ENCODE measurements at regions not wholly inside any gene's neighbourhood (a gene's known extent, or its start where the extent isn't known, plus 50 kb on each side); places are given as distances from the start of the nearest gene placed in this dataset.

- H3K9me3 ChIP-seq (ENCODE audit: control insufficient read depth, insufficient read depth, low read depth, low read length): no peaks in the 10 kb centered on the region
- no peaks in the 10 kb centered on the region for H3K36me3 ChIP-seq (ENCODE audit: control insufficient read depth, insufficient read depth, low read length)
- H3K9ac ChIP-seq (ENCODE audit: low read length): no peak overlapping the region
- peaks cover 7% of the 10 kb centered on the region for H3K4me1 ChIP-seq (ENCODE audit: control insufficient read depth, insufficient read depth, low read length)
- peak overlapping the region; percentile 56 for H3K4me3 ChIP-seq (ENCODE audit: low read depth, low read length)
- peaks cover 61% of the 10 kb centered on the region for H3K27me3 ChIP-seq (ENCODE audit: control insufficient read depth, insufficient read depth, low read length)
- H3K27ac ChIP-seq (ENCODE audit: low read depth, low read length): no peak overlapping the region
These were observed 61.6 kb downstream of the LSM5 start for GRCh38 chr7:32428546-32428945.

GRCh38 chr7:32427769-32428291 lies 62.4 kb downstream of the LSM5 start:
- no peaks in the 10 kb centered on the region for H3K9me3 ChIP-seq (ENCODE audit: control insufficient read depth, insufficient read depth, low read depth, low read length)
- H3K4me1 ChIP-seq (ENCODE audit: control insufficient read depth, insufficient read depth, low read length): peaks cover 7% of the 10 kb centered on the region
- no peaks in the 10 kb centered on the region for H3K36me3 ChIP-seq (ENCODE audit: control insufficient read depth, insufficient read depth, low read length)
- H3K4me3 ChIP-seq (ENCODE audit: low read depth, low read length): peak overlapping the region; percentile 56
- H3K9ac ChIP-seq (ENCODE audit: low read length): no peak overlapping the region
- peaks cover 64% of the 10 kb centered on the region for H3K27me3 ChIP-seq (ENCODE audit: control insufficient read depth, insufficient read depth, low read length)
- no peak overlapping the region for H3K27ac ChIP-seq (ENCODE audit: low read depth, low read length)

GRCh38 chr7:32416846-32417245 lies 73.3 kb downstream of the LSM5 start:
- Histone ChIP-seq H3K27me3 (ENCODE audit: control insufficient read depth, insufficient read depth, low read length) (0 out of 2 replicates have a peak, but pooled peaks cover 1% of the 10 kb centered on the region), H3K9ac (ENCODE audit: low read length) (no peak overlapping the region), H3K27ac (ENCODE audit: low read depth, low read length) (no peak overlapping the region), H3K36me3 (ENCODE audit: control insufficient read depth, insufficient read depth, low read length) (no peaks in the 10 kb centered on the region), H3K4me3 (ENCODE audit: low read depth, low read length) (no peak overlapping the region), H3K4me1 (ENCODE audit: control insufficient read depth, insufficient read depth, low read length) (no peaks in the 10 kb centered on the region), H3K9me3 (ENCODE audit: control insufficient read depth, insufficient read depth, low read depth, low read length) (no peaks in the 10 kb centered on the region)

GRCh38 chr7:32415936-32416335 lies 74.2 kb downstream of the LSM5 start:
- Histone ChIP-seq H3K4me1 (ENCODE audit: control insufficient read depth, insufficient read depth, low read length) (no peaks in the 10 kb centered on the region), H3K36me3 (ENCODE audit: control insufficient read depth, insufficient read depth, low read length) (no peaks in the 10 kb centered on the region), H3K27me3 (ENCODE audit: control insufficient read depth, insufficient read depth, low read length) (no peaks in the 10 kb centered on the region), H3K9me3 (ENCODE audit: control insufficient read depth, insufficient read depth, low read depth, low read length) (no peaks in the 10 kb centered on the region), H3K4me3 (ENCODE audit: low read depth, low read length) (no peak overlapping the region), H3K27ac (ENCODE audit: low read depth, low read length) (no peak overlapping the region), H3K9ac (ENCODE audit: low read length) (no peak overlapping the region)

- no peaks in the 10 kb centered on the region for H3K9me3 ChIP-seq (ENCODE audit: control insufficient read depth, insufficient read depth, low read depth, low read length)
- no peak overlapping the region for H3K4me3 ChIP-seq (ENCODE audit: low read depth, low read length)
- H3K27me3 ChIP-seq (ENCODE audit: control insufficient read depth, insufficient read depth, low read length): no peaks in the 10 kb centered on the region
- no peak overlapping the region for H3K27ac ChIP-seq (ENCODE audit: low read depth, low read length)
- H3K4me1 ChIP-seq (ENCODE audit: control insufficient read depth, insufficient read depth, low read length): no peaks in the 10 kb centered on the region
- H3K9ac ChIP-seq (ENCODE audit: low read length): no peak overlapping the region
- no peaks in the 10 kb centered on the region for H3K36me3 ChIP-seq (ENCODE audit: control insufficient read depth, insufficient read depth, low read length)
These were observed 74.7 kb downstream of the LSM5 start for GRCh38 chr7:32415519-32415918.

- H3K36me3 ChIP-seq (ENCODE audit: control insufficient read depth, insufficient read depth, low read length): no peaks in the 10 kb centered on the region
- no peaks in the 10 kb centered on the region for H3K9me3 ChIP-seq (ENCODE audit: control insufficient read depth, insufficient read depth, low read depth, low read length)
- no peak overlapping the region for H3K27ac ChIP-seq (ENCODE audit: low read depth, low read length)
- no peak overlapping the region for H3K9ac ChIP-seq (ENCODE audit: low read length)
- no peak overlapping the region for H3K4me3 ChIP-seq (ENCODE audit: low read depth, low read length)
- no peaks in the 10 kb centered on the region for H3K4me1 ChIP-seq (ENCODE audit: control insufficient read depth, insufficient read depth, low read length)
- H3K27me3 ChIP-seq (ENCODE audit: control insufficient read depth, insufficient read depth, low read length): no peaks in the 10 kb centered on the region
These were observed 77.7 kb downstream of the LSM5 start for GRCh38 chr7:32412471-32412870.

GRCh38 chr7:32410545-32410944 lies 79.6 kb downstream of the LSM5 start:
- Histone ChIP-seq H3K27ac (ENCODE audit: low read depth, low read length) (no peak overlapping the region), H3K4me3 (ENCODE audit: low read depth, low read length) (no peak overlapping the region), H3K9me3 (ENCODE audit: control insufficient read depth, insufficient read depth, low read depth, low read length) (no peaks in the 10 kb centered on the region), H3K4me1 (ENCODE audit: control insufficient read depth, insufficient read depth, low read length) (no peaks in the 10 kb centered on the region), H3K9ac (ENCODE audit: low read length) (no peak overlapping the region), H3K27me3 (ENCODE audit: control insufficient read depth, insufficient read depth, low read length) (no peaks in the 10 kb centered on the region), H3K36me3 (ENCODE audit: control insufficient read depth, insufficient read depth, low read length) (no peaks in the 10 kb centered on the region)

GRCh38 chr7:32406386-32406785 lies 83.8 kb downstream of the LSM5 start:
- Histone ChIP-seq H3K9me3 (ENCODE audit: control insufficient read depth, insufficient read depth, low read depth, low read length) (no peaks in the 10 kb centered on the region), H3K27me3 (ENCODE audit: control insufficient read depth, insufficient read depth, low read length) (no peaks in the 10 kb centered on the region), H3K4me1 (ENCODE audit: control insufficient read depth, insufficient read depth, low read length) (no peaks in the 10 kb centered on the region), H3K36me3 (ENCODE audit: control insufficient read depth, insufficient read depth, low read length) (no peaks in the 10 kb centered on the region), H3K9ac (ENCODE audit: low read length) (no peak overlapping the region), H3K27ac (ENCODE audit: low read depth, low read length) (no peak overlapping the region), H3K4me3 (ENCODE audit: low read depth, low read length) (no peak overlapping the region)

- H3K4me1 ChIP-seq (ENCODE audit: control insufficient read depth, insufficient read depth, low read length): no peaks in the 10 kb centered on the region
- H3K36me3 ChIP-seq (ENCODE audit: control insufficient read depth, insufficient read depth, low read length): no peaks in the 10 kb centered on the region
- H3K9me3 ChIP-seq (ENCODE audit: control insufficient read depth, insufficient read depth, low read depth, low read length): no peaks in the 10 kb centered on the region
- no peak overlapping the region for H3K9ac ChIP-seq (ENCODE audit: low read length)
- no peak overlapping the region for H3K4me3 ChIP-seq (ENCODE audit: low read depth, low read length)
- no peak overlapping the region for H3K27ac ChIP-seq (ENCODE audit: low read depth, low read length)
- no peaks in the 10 kb centered on the region for H3K27me3 ChIP-seq (ENCODE audit: control insufficient read depth, insufficient read depth, low read length)
These were observed 86.5 kb downstream of the LSM5 start for GRCh38 chr7:32403463-32404229.

GRCh38 chr7:32400676-32401075 lies 89.5 kb downstream of the LSM5 start:
- Histone ChIP-seq H3K27ac (ENCODE audit: low read depth, low read length) (no peak overlapping the region), H3K4me3 (ENCODE audit: low read depth, low read length) (no peak overlapping the region), H3K9ac (ENCODE audit: low read length) (no peak overlapping the region), H3K4me1 (ENCODE audit: control insufficient read depth, insufficient read depth, low read length) (no peaks in the 10 kb centered on the region), H3K36me3 (ENCODE audit: control insufficient read depth, insufficient read depth, low read length) (no peaks in the 10 kb centered on the region), H3K27me3 (ENCODE audit: control insufficient read depth, insufficient read depth, low read length) (no peaks in the 10 kb centered on the region), H3K9me3 (ENCODE audit: control insufficient read depth, insufficient read depth, low read depth, low read length) (no peaks in the 10 kb centered on the region)

- Histone ChIP-seq H3K27me3 (ENCODE audit: control insufficient read depth, insufficient read depth, low read length) (no peaks in the 10 kb centered on the region), H3K27ac (ENCODE audit: low read depth, low read length) (no peak overlapping the region), H3K9me3 (ENCODE audit: control insufficient read depth, insufficient read depth, low read depth, low read length) (no peaks in the 10 kb centered on the region), H3K36me3 (ENCODE audit: control insufficient read depth, insufficient read depth, low read length) (no peaks in the 10 kb centered on the region), H3K4me3 (ENCODE audit: low read depth, low read length) (no peak overlapping the region), H3K9ac (ENCODE audit: low read length) (no peak overlapping the region), H3K4me1 (ENCODE audit: control insufficient read depth, insufficient read depth, low read length) (no peaks in the 10 kb centered on the region)
These were observed 90.9 kb downstream of the LSM5 start for GRCh38 chr7:32399311-32399710.

Measured in HUES6 (cell line).